AG09319 (cell line): ENCODE measurements at regions not wholly inside any gene's neighbourhood (a gene's known extent, or its start where the extent isn't known, plus 50 kb on each side); places are given as distances from the start of the nearest gene placed in this dataset.
"Not testable (repeated sequence)": the region's sequence is repeated elsewhere in the genome, so short reads cannot be mapped to it uniquely, and the experiment has no call there.

Experiments used
- DNase-seq: peaks from one replicate; pipeline ENCODE4 v3.0.0-alpha.2; 2010; ENCODE audit warnings: low read depth; ENCODE audit errors: extremely low read depth
- TF ChIP-seq, protein P1 (sequence below): IDR thresholded peaks from 2 replicates; pipeline ENCODE4 v1.5.1; 2011; ENCODE audit warnings: low read depth, mild to moderate bottlenecking, inconsistent platforms, low read length, moderate library complexity

DNA sequence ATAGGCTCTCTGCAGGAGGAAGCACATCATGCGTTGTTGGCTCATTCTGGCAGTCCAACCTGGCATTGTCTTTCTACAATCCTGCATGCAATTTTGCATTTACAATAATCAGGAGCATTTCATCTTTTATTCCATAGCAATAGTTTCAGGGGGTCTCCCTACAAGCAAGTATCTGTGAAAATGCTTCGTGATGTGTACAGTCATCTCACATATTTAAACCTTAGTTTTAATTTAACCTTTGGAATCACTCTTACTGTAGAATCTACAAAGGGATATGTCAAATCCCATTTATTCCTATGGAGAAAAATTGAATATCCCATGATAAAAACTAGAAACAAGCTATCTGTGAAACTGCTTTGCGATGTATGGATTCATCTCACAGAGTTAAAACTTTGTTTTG is 112.0 kb upstream of the WSB1 start:
- TF ChIP-seq, protein P1, sequence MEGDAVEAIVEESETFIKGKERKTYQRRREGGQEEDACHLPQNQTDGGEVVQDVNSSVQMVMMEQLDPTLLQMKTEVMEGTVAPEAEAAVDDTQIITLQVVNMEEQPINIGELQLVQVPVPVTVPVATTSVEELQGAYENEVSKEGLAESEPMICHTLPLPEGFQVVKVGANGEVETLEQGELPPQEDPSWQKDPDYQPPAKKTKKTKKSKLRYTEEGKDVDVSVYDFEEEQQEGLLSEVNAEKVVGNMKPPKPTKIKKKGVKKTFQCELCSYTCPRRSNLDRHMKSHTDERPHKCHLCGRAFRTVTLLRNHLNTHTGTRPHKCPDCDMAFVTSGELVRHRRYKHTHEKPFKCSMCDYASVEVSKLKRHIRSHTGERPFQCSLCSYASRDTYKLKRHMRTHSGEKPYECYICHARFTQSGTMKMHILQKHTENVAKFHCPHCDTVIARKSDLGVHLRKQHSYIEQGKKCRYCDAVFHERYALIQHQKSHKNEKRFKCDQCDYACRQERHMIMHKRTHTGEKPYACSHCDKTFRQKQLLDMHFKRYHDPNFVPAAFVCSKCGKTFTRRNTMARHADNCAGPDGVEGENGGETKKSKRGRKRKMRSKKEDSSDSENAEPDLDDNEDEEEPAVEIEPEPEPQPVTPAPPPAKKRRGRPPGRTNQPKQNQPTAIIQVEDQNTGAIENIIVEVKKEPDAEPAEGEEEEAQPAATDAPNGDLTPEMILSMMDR, result no peak
- no peak for DNase-seq

DNA sequence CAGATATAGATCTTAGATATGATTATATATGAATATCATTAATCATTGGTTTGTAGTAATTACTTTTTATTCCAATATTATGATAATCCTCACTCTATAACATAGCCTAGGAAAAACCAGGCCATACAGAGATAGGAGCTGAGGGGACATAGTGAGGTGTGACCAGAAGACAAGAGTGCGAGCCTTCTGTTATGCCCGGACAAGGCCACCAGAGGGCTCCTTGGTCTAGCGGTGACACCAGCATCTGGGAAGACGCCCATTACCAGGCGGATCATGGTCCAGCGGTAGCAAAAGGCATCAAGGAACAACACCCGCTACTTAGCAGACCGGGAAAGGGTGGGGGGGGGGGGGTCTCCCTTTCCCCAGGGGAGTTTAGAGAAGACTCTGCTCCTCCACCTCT is 96.4 kb upstream of the WSB1 start:
- TF ChIP-seq, protein P1, result peak; percentile 48
- not testable (repeated sequence) for DNase-seq

DNA sequence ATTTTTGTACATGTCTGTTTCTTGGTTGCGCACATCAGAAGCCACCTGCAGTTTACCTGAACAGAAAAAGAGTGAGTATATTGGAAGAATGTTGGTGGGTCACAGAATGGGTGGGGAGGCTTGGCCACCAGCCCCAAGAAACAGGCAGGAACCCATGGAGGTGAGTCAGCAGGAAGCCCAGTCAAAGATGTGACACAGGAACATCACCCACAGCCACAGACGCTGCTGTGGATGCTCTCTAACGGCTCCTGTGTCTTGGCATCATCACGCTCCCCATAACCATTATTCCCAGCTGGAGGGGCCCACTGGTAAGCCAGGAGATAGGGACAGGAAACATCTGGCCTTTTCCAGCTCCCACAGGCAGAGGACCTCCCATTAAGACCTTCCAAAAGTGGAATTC is 94.0 kb upstream of the WSB1 start:
- DNase-seq, result no peak
- TF ChIP-seq, protein P1, result no peak

DNA sequence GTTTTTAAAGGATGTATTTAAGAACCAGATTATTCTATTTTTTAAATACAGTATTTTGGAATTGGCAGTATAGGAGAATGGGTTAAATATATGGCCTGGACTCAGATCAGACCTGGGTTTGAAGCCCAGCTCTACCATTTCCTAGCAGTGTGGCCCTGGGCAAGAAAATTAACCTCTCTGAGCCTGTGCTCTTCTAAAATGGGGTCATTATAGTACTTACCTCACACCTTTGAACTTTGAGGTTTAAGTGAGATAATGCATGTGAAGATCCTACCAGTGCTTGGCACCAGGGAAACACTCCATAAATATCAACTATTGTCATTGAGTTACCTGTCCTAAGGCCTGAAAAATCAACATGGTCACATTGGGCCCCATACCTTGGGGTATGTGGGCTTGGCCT is 93.4 kb upstream of the WSB1 start:
- DNase-seq, result no peak
- TF ChIP-seq, protein P1, result no peak

DNA sequence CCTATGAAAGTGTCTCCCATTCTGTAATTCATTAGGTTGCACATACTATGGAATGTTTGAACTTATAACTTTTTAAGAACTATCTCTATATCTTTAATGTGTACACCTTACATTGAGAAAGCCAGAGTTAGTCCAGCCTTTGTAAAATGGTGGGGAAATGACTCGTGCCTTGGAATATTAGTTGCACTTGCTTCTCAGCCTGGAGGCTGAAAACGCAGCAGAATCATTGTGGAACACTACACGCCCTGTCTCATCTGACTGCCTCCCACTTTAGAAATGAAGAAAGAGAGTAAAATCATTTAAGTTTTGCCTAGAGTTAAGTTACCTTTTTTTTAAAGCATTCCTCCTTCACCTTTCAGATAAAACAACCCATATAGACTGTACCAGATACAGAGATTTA is 90.7 kb upstream of the WSB1 start:
- DNase-seq, result no peak
- TF ChIP-seq, protein P1, result no peak

DNA sequence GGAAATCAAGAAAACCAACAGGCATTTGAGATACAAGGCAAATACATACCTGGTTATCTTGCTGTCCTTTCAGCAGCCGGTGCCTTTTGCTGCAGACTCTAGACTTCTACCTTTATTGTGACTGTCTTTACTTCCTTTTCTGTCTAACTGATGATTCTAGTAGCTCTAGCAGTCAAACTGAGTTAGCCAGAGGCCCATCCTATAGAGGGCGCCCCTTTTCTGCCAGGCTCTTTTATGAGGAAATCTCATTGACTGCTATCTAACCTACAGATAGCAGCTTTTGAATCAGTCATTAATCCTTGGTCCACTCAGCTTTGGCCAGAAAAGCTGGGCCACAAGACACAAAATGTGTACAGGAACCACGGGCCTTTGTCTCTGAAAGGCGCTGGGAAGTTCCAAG is 87.5 kb upstream of the WSB1 start:
- TF ChIP-seq, protein P1, result peak; percentile 18
- DNase-seq, result no peak

DNA sequence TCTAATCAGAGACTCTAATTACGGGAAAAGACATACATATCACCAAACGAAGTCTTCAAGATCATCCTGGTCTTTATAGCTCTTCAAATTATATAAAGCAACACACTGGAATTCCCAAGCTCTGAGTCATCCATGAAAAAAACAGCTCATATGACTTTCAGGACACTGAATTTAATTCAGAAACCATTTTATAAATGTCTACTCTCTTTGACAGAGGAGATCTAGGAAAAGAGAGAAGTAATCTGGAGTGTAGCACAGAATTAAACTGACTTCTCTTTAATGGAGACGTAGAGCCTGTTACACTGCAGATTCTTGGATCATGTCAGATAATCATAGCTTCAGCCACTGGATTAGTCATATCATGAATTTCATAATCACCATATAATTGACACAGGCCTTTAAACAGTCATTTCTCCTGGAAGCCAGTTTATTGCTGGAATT is 86.8 kb upstream of the WSB1 start:
- TF ChIP-seq, protein P1, result no peak
- peak; percentile 20 for DNase-seq

DNA sequence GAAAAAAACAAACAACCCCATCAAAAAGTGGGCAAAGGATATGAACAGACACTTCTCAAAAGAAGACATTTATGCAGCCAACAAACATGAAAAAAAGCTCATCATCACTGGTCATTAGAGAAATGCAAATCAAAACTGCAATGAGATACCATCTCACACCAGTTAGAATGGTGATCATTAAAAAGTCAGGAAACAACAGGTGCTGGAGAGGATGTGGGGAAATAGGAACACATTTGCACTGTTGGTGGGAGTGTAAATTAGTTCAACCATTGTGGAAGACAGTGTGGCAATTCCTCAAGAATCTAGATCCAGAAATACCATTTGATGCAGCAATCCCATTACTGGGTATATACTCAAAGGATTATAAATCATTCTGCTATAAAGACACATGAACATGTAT is 85.5 kb upstream of the WSB1 start:
- not testable (repeated sequence) for DNase-seq
